GM12891 (cell line): ENCODE measurements at regions not wholly inside any gene's neighbourhood (a gene's known extent, or its start where the extent isn't known, plus 50 kb on each side); places are given as distances from the start of the nearest gene placed in this dataset.

Experiments used
- POLR2A ChIP-seq: IDR thresholded peaks from 2 replicates; pipeline ENCODE4 v1.6.1; 2011; ENCODE audit warnings: low read depth, low read length, control low read depth
- POLR2AphosphoS5 ChIP-seq: IDR thresholded peaks from 2 replicates; pipeline ENCODE4 v1.6.1; 2011; ENCODE audit warnings: low read depth, low read length, control low read depth
- POU2F2 ChIP-seq: IDR thresholded peaks from 2 replicates; pipeline ENCODE4 v1.6.1; 2011; ENCODE audit warnings: low read depth, mild to moderate bottlenecking, control low read depth, low read length, moderate library complexity
- SPI1 ChIP-seq: IDR thresholded peaks from 2 replicates; pipeline ENCODE4 v1.6.1; 2011; ENCODE audit warnings: low read depth, low read length, control low read depth
- TAF1 ChIP-seq: IDR thresholded peaks from 2 replicates; pipeline ENCODE4 v1.6.1; 2011; ENCODE audit warnings: low read depth, low read length, control low read depth

- TF ChIP-seq POLR2AphosphoS5 (no peak), POLR2A (no peak), POU2F2 (no peak), TAF1 (no peak), SPI1 (no peak)
Observed at GRCh38 chr6:165987483-165988301, 180.0 kb downstream of the TBXT start.
